Hematopoietic multipotent progenitor cell treated with erythropoietin and hydrocortisone succinate and interleukin-3 and kit ligand, for 8 days (in vitro differentiated cells): ENCODE measurements at regions not wholly inside any gene's neighbourhood (a gene's known extent, or its start where the extent isn't known, plus 50 kb on each side); places are given as distances from the start of the nearest gene placed in this dataset.

Source experiments
- DNase-seq: peaks from one replicate; pipeline ENCODE4 v3.0.0-alpha.2; 2015

- DNase-seq = no peak
These were observed 718.5 kb downstream of the CDH11 start for GRCh38 chr16:64403352-64403751.

DNA sequence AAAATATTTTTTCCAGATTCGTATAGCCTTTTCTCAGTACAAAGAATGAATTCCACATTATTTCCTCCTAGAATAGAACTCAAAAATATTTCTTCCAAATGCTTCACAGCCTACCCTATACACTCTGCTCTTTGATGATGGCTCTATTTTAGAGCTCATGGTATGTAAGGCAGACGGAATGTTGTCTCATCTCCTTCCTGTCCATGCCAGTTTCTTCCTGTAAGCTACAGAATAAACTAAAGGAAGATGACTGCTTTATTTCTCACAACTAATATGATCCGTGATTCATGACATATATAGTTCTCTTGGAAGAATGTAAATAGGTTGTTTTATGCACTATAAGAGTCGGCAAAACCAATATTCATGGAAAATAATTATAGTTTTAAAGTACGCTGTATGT, 723.1 kb downstream of the CDH11 start:
- DNase-seq = no peak

GRCh38 chr16:64397945-64398508, 723.8 kb downstream of the CDH11 start:
- DNase-seq = no peak

- DNase-seq = no peak
These were observed 724.8 kb downstream of the CDH11 start for GRCh38 chr16:64397042-64397441.

DNA sequence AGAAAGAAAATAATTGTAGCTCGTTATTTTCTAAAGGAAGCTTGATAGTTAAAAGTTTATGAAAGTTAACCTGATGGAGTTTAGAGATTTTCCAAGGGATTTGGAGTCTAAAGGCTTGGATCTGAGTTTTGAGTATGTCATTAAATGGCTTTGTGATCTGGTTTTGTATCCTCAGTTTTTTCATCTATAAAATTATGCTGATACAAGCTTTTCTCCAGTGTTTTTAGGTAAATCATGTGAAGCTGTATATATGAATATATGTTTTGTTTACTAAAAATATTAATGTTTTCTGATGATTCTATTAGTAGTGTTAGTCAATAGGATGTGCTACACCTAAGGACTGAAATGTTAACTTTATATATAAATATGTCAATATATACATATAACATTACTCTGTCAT, 727.8 kb downstream of the CDH11 start:
- no peak for DNase-seq

GRCh38 chr16:64392456-64392855, 729.4 kb downstream of the CDH11 start:
- DNase-seq = no peak

GRCh38 chr16:64391063-64391600, 730.7 kb downstream of the CDH11 start:
- DNase-seq = no peak

DNA sequence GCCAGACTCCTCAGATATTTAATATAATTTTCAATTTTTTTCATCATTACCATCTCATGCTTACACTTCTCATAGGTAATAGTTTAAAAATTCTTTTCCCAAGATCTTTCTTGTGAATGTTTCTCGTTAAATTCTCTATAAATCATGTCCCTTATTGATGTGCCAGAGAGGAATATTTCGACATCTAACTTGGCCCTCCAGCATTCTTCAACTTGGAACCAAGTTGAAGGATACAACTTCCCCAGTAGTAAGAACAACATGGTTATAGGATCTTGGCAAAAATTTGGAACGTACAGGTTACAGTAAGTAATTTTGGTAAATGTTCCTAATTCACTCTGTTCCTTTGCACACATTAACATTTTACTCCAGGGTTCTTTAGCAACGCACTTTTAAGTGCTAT, 731.8 kb downstream of the CDH11 start:
- no peak for DNase-seq

GRCh38 chr16:64384636-64385035, 737.2 kb downstream of the CDH11 start:
- DNase-seq = no peak

DNA sequence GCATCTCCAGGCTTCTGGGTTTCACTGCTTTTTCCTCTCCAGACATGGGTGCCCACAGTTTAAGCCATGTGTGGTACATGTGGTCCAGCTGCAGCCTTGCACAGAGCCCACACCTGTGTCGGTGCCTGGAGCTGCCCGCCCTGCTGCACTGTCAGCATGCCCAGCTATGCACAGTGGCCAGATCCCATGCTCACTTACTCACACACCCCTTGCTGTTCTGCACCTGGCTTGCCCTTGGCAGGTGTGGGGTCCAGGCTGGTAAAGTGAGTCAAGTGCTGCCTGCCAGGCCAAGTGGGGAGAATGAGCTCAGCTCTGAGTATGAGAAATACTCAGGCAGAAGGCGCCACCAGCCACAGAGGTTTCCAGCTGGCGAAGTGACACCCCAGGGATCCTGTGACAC, 739.9 kb downstream of the CDH11 start:
- DNase-seq = no peak

DNA sequence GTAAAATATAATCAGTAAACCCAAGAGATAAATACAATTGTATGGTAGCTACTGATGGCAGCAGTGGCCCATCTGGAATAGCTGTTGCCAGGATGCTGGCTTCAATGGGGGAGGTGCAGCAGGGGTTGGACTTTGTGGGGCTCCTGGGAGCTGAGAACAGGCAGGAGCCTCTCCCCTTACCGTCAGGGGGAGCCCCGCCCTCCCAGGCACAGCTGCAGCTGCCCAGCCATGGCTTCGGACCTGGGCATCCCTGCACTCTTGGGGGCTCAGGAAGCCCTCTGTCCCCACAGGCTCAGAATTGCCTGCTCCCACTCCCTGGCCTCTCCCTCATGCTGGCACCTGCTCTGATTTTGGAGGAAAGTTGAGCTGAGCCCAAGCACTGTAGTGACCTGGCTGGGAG, 741.1 kb downstream of the CDH11 start:
- no peak for DNase-seq

DNA sequence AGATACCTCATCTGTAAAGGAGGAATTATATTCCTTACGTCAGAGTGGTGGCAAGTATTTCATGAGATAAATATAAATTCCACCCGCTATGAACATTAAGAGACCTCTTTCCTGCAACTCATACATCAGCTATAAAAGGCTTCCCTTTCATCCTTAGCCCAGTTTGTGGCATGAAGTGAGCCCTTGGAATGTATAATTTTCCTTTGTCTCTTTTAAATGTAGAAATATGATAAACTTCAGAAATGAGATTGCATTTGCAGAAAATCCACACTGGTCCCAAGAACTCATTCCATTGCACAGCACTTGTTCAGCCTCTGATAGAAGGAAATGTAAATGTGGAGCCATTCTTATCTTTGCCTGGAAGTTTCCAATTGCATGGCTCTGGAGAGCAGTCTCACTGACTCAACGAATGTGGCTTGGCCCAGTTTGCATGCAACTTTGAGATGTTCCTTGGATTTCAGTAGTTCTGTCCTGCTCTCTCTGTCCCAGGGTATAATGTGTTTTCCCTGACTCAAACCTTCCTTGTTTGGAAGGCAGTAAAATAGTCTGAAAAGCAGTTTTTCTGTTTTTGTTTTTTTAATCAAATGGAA, 746.4 kb downstream of the CDH11 start:
- no peak for DNase-seq

DNA sequence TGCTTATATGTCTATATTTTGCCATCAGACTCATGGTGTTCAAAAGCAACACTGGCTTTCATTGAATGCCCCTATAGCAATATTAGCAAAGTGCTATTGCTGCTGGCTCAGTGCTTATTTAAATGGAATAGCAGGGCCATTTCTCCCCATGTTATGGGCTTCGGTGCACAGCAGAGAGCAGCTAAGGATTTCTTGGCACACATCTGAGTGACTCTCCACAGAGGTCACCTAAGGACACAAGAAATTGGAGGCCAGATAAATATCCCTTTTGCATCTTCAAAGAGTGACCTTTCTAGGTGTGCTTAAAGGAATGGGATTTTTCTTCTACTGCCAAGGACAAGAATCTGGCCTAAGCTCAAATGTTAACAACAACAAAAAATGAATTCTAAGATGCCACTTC, 751.8 kb downstream of the CDH11 start:
- DNase-seq = no peak

DNA sequence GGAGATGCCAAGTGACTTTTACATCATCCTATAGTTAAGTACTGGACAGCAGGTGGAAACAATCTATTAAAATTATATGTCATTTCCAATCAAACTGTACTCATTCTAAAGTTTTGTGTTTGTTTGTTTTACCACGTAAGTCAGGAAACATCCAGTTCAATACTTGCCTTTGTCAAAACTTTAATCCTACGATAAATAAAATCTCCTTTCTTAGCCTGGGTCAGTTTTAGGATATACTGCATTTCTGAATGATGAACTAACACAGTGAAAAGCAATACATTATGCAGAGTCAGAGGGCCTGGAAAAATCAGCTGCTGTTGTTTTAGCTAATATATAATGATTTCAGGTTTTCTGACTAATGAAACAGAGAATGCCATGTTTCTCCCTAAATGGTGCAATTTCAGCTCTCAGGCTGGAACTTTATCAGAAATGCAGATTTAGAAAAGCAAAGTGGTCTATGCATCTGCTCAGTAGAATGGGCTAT, 756.4 kb downstream of the CDH11 start:
- no peak for DNase-seq

DNA sequence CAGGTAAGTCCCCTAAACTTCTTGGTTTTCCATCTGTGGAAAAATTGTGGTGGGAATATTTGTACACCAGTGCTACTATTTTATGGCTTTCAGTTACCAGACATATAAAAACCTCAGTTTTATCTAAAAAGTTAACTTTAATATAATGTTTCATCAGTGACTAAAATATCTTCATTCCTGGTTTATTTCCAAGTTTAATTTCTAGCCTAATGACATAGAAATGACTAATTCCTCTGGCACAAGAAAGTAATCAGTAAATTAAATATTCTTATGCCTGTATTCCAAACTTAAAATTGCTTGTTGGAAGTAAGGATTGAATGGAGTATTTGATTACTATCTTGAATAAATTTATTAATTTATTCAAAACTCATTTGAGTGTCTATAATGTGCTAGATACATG, 757.0 kb downstream of the CDH11 start:
- DNase-seq = no peak

- DNase-seq = no peak
These were observed 757.4 kb downstream of the CDH11 start for GRCh38 chr16:64364416-64364815.

DNA sequence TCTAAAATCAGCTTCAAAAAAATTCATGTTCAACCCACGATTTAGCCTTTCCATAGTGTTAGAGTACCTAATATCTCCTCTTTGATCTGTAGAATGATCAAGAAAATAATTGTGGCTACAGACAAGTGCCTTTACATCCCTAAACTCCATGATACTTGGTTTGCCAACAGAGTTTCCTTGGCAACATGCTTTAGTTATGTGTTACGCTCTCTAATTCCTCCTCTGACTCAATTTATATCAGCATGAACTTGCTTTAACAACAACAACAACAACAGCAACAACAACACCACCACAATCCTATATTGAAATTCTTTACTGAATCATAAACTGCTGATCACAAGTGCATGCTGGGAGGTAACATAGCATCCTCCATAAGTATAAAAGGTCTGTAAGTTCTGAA, 757.8 kb downstream of the CDH11 start:
- DNase-seq = no peak

- DNase-seq = no peak
These were observed 758.8 kb downstream of the CDH11 start for GRCh38 chr16:64363039-64363438.

GRCh38 chr16:64362193-64362592, 759.7 kb downstream of the CDH11 start:
- no peak for DNase-seq

DNA sequence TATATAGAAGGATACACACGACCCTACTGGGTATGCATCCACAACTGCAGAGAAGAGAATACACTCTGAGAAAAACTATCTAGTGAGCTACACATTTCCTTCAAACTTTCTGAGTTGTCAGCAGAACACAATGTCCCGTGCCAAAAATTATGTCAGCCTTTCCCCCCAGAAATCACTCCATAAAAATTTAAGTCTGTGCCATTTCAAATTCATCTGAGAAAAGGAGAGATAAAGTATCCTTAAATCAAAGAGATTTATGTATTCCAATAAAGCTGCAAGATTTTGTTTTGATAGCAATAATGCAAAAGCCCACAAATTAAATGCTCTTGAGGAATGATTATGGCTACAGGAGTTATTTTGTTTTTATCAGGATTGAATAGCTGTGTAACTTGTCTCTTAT, 760.1 kb downstream of the CDH11 start:
- DNase-seq = no peak

- no peak for DNase-seq
These were observed 763.6 kb downstream of the CDH11 start for GRCh38 chr16:64358291-64358690.

DNA sequence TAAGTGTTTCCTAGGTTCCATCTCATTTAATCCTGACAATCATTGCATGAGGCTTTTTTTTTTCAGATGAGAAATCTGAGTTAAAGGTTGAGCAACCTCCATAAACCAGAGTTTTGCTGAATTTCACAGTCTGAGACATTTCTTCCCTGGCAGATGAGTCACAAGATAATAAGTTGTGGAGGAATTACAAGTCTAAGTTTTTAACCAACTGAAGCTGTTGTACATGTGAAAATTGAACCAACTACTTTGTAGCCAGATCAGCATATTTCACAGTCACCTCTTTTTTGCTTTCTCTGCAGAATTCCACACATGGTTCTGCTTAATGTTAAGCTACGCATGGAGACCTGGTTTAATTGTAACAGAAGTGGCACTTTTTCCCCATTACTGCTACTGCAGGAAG, 765.6 kb downstream of the CDH11 start:
- no peak for DNase-seq

GRCh38 chr16:64352246-64352645, 769.6 kb downstream of the CDH11 start:
- DNase-seq = no peak

- DNase-seq = no peak
These were observed 770.7 kb downstream of the CDH11 start for GRCh38 chr16:64351121-64351520.

- DNase-seq = no peak
These were observed 775.8 kb downstream of the CDH11 start for GRCh38 chr16:64346080-64346479.
